ENCODE measurements at regions not wholly inside any gene's neighbourhood (a gene's known extent, or its start where the extent isn't known, plus 50 kb on each side); places are given as distances from the start of the nearest gene placed in this dataset.
"Not testable (repeated sequence)": the region's sequence is repeated elsewhere in the genome, so short reads cannot be mapped to it uniquely, and the experiment has no call there.

- H3K27ac ChIP-seq (ENCODE audit: low read depth) = no peak overlapping the region
- no peak overlapping the region for H3K4me3 ChIP-seq (ENCODE audit: low read depth, low read length)
- H3K4me1 ChIP-seq (ENCODE audit: insufficient read depth) = no peaks in the 10 kb centered on the region
- 64% methylated on average over 5 of the region's 5 CpGs for WGBS
- H3K36me3 ChIP-seq (ENCODE audit: insufficient read depth) = no peaks in the 10 kb centered on the region
- DNase-seq (ENCODE audit: extremely low spot score) = no peak
Observed at GRCh38 chr16:17038415-17038814, 432.3 kb downstream of the XYLT1 start.

DNA sequence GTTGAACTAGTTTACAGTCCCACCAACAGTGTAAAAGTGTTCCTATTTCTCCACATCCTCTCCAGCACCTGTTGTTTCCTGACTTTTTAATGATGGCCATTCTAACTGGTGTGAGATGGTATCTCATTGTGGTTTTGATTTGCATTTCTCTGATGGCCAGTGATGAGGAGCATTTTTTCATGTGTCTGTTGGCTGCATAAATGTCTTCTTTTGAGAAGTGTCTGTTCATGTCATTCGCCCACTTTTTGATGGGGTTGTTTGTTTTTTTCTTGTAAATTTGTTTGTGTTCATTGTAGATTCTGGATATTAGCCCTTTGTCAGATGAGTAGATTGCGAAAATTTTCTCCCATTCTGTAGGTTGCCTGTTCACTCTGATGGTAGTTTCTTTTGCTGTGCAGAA lies 421.7 kb downstream of the XYLT1 start:
- H3K27ac ChIP-seq (ENCODE audit: low read depth) = not testable (repeated sequence)
- WGBS = 61% methylated on average over 2 of the region's 2 CpGs

DNA sequence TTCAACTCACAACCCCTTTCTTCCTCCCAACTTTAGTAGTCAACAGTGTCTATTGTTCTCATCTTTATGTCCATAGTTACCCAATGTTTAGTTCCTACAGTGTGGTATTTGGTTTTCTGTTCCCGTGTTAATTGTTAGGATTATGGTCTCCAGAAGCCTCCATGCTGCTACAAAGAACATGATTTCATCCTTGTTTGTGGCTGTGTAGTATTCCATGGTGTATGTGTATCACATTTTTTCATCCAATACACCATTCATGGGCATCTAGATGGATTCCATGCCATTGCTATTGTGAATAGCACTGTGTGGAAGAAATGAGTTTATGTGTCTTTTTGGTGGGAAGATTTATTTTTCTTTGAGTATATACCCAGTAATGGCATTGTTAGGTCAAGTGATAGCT lies 420.3 kb downstream of the XYLT1 start:
- DNase-seq (ENCODE audit: extremely low spot score) = no peak
- H3K36me3 ChIP-seq (ENCODE audit: insufficient read depth) = no peaks in the 10 kb centered on the region
- H3K4me3 ChIP-seq (ENCODE audit: low read depth, low read length) = no peak overlapping the region
- no peak overlapping the region for H3K27ac ChIP-seq (ENCODE audit: low read depth)
- H3K4me1 ChIP-seq (ENCODE audit: insufficient read depth) = no peaks in the 10 kb centered on the region
- WGBS = 85% methylated on average over 1 of the region's 1 CpG

More for the DNA sequence above, 421.7 kb downstream of the XYLT1 start:
- H3K4me3 ChIP-seq (ENCODE audit: low read depth, low read length); DNase-seq (ENCODE audit: extremely low spot score); H3K36me3 ChIP-seq (ENCODE audit: insufficient read depth); H3K4me1 ChIP-seq (ENCODE audit: insufficient read depth): not testable (repeated sequence)
